ENCODE measurements at regions not wholly inside any gene's neighbourhood (a gene's known extent, or its start where the extent isn't known, plus 50 kb on each side); places are given as distances from the start of the nearest gene placed in this dataset.

DNA sequence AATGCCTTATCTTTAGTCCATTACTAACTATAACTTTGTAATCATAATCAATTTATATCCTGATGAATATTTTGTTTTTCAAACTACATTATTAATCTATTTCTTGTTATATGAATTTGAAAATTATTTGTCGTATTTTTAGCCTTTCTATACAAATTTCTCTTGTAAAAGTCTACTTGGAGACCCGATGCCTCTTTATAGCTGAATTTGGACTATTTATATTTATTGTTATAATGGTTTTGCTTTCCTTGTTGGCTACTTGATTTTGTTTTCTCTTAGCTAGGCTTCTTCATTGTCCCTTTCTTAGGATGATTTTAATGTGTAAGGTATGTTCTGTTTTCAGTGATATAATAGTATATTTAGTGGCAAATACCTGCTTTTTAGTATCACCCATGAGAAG is 89.5 kb upstream of the RFLNA start:
- Histone ChIP-seq H3K9me3 (peaks cover 11% of the 10 kb centered on the region; the same call in 2 of the 3 replicates), H3K4me1 (no peaks in the 10 kb centered on the region), H3K4me3 (no peak overlapping the region), H3K4me2 (no peak overlapping the region), H3K27ac (no peak overlapping the region)
- 42% methylated on average over 2 of the region's 2 CpGs for WGBS (ENCODE audit: missing lambda C conversion rate)
- POLR2A ChIA-PET, result no interaction called here
- no peak for ATAC-seq
- CTCF ChIA-PET, result no interaction called here
- TF ChIP-seq JUN (IDR thresholded peaks at IDR 0.05) (no peak), RCOR1 (IDR thresholded peaks at IDR 0.05; ENCODE audit: low read depth, low read length) (no peak), TP53 (CRISPR knock-in tag; IDR thresholded peaks at IDR 0.05) (no peak), GATA3 (IDR thresholded peaks at IDR 0.05; ENCODE audit: borderline replicate concordance) (no peak), MYC (IDR thresholded peaks at IDR 0.05; ENCODE audit: borderline replicate concordance, low read length) (no peak), HEYL (CRISPR knock-in tag; IDR thresholded peaks at IDR 0.05) (no peak), HOXA7 (CRISPR knock-in tag; IDR thresholded peaks at IDR 0.05) (no peak), ZSCAN20 (CRISPR knock-in tag; IDR thresholded peaks at IDR 0.05) (no peak), CHD2 (IDR thresholded peaks at IDR 0.05; ENCODE audit: low read length, partially characterized antibody) (no peak), NR3C1 (IDR thresholded peaks at IDR 0.05) (no peak), HDAC2 (IDR thresholded peaks at IDR 0.05) (no peak)
- TF ChIP-seq, protein P1, sequence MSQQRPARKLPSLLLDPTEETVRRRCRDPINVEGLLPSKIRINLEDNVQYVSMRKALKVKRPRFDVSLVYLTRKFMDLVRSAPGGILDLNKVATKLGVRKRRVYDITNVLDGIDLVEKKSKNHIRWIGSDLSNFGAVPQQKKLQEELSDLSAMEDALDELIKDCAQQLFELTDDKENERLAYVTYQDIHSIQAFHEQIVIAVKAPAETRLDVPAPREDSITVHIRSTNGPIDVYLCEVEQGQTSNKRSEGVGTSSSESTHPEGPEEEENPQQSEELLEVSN (IDR thresholded peaks at IDR 0.05; ENCODE audit: borderline replicate concordance, low read depth), result no peak
- DNase-seq (ENCODE audit: low read depth in 1 of 2, low spot score in 1 of 2), result no peak
- no peak for FAIRE-seq

DNA sequence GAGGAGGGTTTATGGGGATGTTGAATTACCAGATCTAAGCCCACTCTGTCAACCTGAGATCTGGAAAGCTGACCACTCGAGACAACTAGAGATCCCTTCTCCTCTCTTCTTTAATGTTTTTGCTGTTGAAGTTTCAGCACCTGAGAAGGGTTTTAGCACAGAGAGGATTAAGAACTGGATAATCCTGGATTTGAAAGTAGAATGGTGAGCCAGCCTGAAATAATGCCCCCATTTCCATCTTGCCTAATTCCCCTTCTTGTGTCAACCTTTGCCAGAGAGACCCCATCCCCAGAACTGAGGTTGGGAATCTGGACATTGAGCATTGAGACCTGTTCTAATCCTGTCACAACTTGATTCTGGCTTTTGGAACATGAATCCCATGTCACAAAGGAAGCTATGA is 87.8 kb upstream of the RFLNA start:
- Histone ChIP-seq H3K4me3 (no peak overlapping the region), H3K9me3 (peaks cover 19% of the 10 kb centered on the region; the same call in 2 of the 3 replicates), H3K4me1 (no peaks in the 10 kb centered on the region), H3K27ac (no peak overlapping the region), H3K4me2 (no peak overlapping the region)
- FAIRE-seq, result no peak
- ChIA-PET POLR2A (no interaction called here), CTCF (interaction anchor here (0.7 to 1.8 kb wide), 4 partner anchors 8 to 561 kb away, joined by 3 to 4 read pairs (median 4); no protein-coding TSS in a partner anchor)
- DNase-seq (ENCODE audit: low read depth in 1 of 2, low spot score in 1 of 2), result no peak
- no peak for TF ChIP-seq ZC3H11A (IDR thresholded peaks at IDR 0.05)
- TF ChIP-seq, protein P2, sequence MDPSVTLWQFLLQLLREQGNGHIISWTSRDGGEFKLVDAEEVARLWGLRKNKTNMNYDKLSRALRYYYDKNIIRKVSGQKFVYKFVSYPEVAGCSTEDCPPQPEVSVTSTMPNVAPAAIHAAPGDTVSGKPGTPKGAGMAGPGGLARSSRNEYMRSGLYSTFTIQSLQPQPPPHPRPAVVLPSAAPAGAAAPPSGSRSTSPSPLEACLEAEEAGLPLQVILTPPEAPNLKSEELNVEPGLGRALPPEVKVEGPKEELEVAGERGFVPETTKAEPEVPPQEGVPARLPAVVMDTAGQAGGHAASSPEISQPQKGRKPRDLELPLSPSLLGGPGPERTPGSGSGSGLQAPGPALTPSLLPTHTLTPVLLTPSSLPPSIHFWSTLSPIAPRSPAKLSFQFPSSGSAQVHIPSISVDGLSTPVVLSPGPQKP (IDR thresholded peaks at IDR 0.05; ENCODE audit: low read depth, low read length), result no peak
- no peak for TF ChIP-seq MAZ (IDR thresholded peaks at IDR 0.05; ENCODE audit: borderline replicate concordance, low read depth, low read length)
- no peak for TF ChIP-seq KDM1A (IDR thresholded peaks at IDR 0.05; ENCODE audit: low read depth)
- TF ChIP-seq CHD2 (IDR thresholded peaks at IDR 0.05; ENCODE audit: low read length, partially characterized antibody), result no peak
- no peak for TF ChIP-seq RFX5 (IDR thresholded peaks at IDR 0.05)
- no peak for TF ChIP-seq NR3C1 (IDR thresholded peaks at IDR 0.05)
- TF ChIP-seq ESRRA (IDR thresholded peaks at IDR 0.05; ENCODE audit: borderline replicate concordance, low read length), result no peak
- no peak for TF ChIP-seq ZSCAN20 (CRISPR knock-in tag; IDR thresholded peaks at IDR 0.05)
- no peak for TF ChIP-seq FOSB (CRISPR knock-in tag; IDR thresholded peaks at IDR 0.05)
- TF ChIP-seq, protein P3, sequence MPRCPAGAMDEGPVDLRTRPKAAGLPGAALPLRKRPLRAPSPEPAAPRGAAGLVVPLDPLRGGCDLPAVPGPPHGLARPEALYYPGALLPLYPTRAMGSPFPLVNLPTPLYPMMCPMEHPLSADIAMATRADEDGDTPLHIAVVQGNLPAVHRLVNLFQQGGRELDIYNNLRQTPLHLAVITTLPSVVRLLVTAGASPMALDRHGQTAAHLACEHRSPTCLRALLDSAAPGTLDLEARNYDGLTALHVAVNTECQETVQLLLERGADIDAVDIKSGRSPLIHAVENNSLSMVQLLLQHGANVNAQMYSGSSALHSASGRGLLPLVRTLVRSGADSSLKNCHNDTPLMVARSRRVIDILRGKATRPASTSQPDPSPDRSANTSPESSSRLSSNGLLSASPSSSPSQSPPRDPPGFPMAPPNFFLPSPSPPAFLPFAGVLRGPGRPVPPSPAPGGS (IDR thresholded peaks at IDR 0.05), result no peak
- TF ChIP-seq, protein P1 (IDR thresholded peaks at IDR 0.05; ENCODE audit: borderline replicate concordance, low read depth), result no peak
- TF ChIP-seq EP300 (IDR thresholded peaks at IDR 0.05), result no peak
- TF ChIP-seq FOXS1 (CRISPR knock-in tag; IDR thresholded peaks at IDR 0.05), result no peak
- 0% methylated on average over 1 of the region's 1 CpG for WGBS (ENCODE audit: missing lambda C conversion rate)
- ATAC-seq, result no peak
